ENCODE measurements at regions not wholly inside any gene's neighbourhood (a gene's known extent, or its start where the extent isn't known, plus 50 kb on each side); places are given as distances from the start of the nearest gene placed in this dataset.

DNA sequence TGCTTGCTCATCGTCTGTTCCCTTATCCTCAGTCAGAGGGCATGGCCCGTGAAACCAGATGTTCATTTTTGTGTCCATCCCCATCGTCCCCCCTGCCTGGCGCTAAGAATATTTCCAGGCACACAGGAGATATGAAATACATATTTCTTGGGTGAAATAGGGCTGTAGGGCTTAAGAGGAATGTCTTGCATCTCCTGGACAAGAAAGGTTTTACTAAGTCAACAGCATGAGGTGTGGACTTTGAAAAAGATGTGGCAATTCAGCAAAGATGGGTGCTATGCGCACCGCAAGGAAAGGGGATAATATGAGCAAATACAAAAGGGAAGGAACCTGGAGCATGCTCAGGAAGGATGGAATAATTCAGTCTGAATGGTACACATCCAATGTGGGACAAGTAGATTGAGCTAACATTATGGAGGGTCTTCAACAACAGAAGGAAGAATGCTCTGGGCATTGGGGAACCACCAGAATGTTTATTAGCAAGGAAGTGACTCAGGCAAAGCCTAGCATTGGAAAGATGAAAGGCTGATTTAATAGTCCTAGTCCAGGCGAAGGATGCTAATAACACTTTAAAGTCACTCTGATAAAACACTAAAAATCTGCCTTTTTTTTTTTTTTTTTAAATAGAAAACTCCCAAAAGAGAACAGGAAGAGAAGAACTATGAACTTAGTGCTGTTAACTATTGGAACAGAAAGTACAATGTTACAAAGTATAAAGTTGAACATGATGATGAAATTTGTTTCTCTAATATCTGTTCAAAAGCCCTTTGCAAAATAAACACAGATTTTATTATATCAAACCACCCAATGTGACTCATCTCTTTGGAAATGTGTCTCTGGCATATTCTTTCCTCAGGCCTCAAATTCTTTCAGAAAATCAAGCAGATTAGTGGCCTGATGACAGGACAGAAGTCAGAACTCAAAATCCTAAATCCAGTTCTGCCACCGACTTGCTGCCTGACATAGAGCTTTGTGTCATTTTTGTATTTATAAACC lies 449.5 kb downstream of the BCAT1 start:
- intact Hi-C loops (cut with DNase I): no loop called here
- DNase-seq: no peak

DNA sequence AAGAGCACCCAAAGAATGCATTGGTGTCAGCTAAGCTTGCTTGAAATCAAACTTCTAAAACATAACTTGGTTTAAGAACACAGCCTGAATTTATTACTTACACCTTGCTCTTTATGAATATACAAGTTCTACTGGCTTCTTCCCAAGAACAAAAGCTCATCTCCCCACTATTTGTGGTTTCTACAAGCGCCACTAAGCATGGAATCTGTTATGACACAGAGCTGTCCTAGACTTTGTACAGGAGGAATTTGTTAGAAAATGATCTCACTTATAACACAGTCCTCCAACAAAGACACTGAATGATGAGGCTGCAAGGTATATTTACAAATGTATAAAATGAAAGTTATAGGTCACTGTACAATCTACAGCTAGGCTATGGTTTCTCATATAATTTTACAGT lies 452.1 kb downstream of the BCAT1 start:
- intact Hi-C loops (cut with DNase I): no loop called here
- DNase-seq: no peak

DNA sequence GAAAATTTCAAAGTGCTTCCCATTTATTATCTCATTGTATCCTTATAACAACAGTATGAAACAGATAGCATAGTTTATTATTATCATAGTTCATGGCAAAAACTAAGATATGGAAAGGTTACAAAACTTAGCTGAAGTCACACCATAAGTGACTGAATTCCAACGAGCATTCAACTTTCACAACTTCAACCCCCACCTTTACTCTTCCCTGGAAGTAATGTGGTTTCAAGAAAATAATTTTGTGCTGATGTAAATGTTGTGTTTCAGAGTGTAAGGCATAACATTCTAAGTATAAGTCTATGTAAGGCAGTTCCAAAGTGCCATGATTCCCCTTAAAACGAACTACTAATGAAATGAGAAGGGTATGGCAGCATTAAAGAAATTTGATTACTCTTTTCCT lies 454.5 kb downstream of the BCAT1 start:
- intact Hi-C loops (cut with DNase I): no loop called here
- no peak for DNase-seq

DNA sequence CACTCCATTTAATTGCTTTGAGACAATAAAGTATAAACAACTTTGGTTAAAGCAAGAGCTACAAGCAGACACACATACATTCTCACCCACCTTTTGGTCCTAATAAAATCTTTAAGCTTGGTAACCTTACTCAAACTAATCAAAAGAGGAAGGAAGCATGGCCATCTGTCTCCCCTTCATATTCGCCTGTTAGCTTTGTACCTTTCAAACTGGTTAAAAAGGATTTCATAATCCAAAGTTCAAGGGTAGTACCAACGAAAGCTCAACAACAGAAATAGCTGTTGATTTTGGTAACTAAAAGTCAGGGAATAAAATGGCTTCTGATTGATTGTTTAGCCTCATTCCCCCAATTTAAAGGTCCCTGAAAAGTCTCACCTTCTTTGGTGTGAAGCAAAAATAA lies 456.9 kb downstream of the BCAT1 start:
- intact Hi-C loops (cut with DNase I): no loop called here
- DNase-seq: no peak

DNA sequence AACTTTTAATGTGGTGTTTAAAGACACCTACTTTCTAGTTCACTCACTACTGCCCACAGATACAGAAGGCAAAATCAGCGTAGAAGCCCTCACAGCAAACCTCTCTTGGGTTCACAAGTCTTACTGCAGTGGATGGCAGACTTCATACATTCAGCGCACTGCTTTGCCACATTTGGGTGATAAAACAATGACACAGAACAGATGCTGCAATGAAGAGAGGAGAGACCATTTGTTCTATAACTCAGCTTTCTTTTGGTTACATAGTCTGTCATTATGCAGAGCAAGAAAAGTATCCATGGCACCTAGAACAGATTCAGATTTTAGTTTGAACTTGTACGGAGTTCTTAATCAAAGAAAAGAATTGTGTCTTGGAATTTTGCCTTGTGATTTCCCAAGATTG lies 459.0 kb downstream of the BCAT1 start:
- intact Hi-C loops (cut with DNase I): no loop called here
- DNase-seq: no peak

DNA sequence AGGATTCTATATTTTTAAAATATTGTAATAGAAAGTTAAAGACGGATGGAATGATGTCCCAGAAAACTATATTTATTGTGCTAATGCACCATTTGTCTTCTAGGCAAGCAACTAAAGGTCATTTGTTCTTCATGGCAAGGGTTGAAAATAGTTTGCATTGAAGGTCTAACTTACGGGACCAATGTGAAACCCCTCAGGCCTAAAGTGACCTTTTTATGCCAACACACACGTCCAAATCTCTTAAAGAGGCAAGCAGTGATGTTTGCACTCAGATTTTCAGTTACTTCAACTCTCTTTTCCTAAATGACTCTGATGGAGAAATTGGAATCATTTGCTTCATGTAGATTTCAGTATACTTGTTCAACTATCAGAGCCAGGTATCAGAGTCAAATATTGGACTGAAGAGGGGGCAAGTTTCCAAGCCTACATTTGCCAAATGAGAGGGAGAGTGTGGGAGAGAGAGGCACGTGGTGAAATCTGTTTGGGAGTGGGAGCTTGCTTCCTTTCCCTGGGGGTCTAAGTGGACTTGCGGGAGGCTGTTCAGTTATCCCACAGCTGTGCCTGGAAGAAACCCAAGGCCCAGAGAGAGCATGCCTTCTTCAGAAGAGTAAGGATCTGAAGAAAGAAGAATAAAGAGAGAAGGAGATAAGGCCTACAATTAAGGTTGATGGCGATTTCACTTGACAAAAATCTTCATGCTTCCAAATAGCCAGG lies 459.8 kb downstream of the BCAT1 start:
- intact Hi-C loops (cut with DNase I): no loop called here
- no peak for DNase-seq

DNA sequence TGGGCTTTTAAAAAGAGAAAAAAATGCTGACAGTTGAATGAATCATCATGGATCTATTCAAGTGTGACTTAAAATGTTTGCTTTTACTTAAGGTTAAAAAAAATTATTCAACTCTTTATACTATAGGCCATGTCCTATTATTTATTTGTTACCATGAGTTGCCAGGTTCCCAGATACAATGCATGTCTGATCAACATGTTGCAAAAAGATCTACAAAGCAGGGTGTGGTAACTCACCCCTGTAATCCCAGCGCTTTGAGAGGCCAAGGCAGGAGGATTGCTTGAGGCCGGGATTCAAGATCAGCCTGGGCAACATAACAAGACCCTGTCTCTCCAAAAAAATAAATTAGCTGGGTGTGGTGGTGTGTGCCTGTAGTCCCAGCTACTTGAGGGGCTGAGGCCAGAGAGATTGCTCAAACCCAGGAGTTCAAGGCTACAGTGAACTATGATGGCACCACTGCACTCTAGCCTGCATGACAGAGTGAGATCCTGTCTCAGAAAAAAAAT lies 460.8 kb downstream of the BCAT1 start:
- intact Hi-C loops (cut with DNase I): no loop called here
- DNase-seq: no peak

DNA sequence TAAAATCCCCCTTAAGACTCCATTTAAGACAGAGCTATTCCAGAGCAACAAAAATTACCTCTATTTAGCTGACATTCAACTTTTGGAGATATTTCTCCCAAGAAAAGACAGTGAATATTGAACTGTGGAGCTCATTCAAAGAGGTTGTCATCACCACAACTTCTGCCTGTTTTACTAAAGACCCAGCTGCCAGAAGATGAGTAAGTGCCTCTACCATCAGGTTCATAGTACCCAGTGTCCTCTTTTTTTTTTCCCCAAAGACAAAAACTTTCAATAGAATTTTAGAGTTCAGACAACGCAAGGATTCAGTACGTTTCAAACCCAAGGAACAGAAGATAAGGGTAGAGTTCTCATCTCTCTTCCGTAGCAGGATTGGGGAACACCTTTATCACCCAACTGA lies 461.3 kb downstream of the BCAT1 start:
- intact Hi-C loops (cut with DNase I): no loop called here
- DNase-seq: no peak

DNA sequence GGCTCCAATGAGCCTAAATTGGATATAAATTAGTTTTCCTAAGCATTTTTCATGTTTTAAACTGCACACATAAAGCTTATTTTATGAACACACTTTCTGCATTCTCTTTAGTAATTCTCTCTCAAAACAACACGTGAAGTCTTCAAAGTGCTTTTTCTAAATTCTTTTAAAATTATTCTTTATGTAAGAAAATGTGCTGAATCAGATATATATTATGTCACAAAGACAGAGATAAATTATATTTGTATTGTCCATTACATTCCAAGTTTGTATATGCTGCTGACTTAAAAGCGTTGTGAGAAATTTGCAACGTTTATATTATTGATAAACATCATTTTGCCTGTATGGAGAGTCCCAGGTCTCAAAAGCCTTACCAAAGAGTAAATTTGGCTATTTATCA lies 465.2 kb downstream of the BCAT1 start:
- intact Hi-C loops (cut with DNase I): no loop called here
- DNase-seq: no peak

DNA sequence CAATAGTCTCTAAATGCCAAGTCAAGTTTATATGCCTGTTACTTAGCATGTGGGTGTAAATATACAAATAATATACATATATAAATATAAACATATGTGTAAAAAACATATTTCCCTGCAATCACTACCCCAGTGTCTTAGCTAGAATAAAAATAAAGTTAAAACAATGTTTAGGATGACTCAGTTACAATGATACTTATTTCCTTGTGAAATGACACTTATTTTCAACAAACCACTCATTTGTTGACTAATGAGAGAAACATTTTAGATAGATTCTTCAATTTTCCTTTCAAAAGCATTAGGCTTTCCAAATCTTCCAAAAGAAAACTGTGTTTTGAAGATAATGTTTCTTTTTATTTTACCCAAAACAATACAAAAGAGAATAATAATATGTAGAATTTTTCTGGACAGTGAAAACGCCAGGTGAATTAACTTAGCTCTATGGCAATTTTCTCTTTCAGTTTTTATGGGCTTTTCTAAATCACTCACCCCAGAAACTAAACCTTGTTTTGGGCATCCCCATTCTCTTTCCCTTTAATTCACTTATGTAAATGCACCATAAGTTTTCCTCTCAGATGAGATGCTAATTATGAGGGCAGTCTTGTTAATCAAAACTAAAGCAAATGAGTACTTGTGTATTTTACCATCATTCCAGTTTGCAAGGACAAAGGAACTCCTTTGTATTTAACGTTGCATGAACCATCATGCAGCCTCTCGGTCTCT lies 465.9 kb downstream of the BCAT1 start:
- intact Hi-C loops (cut with DNase I): no loop called here
- DNase-seq: no peak

DNA sequence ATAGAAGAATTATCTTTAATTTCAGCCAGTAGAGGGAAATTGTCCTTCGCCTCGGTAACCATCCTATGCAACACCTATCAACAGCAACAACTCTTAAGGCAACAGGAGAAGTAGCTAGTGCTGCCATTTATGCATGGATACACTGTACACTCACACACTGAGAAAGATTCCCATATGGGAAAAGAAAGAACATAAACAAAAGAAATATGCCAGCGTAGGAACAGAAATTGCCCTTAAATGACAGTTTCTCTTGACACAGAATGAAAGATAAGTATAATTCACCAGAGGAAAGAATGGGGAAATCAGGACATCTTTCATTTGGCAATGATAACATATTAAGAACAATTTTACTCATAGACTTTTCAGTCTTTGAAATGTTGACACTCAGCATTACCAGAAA lies 466.9 kb downstream of the BCAT1 start:
- intact Hi-C loops (cut with DNase I): no loop called here

DNA sequence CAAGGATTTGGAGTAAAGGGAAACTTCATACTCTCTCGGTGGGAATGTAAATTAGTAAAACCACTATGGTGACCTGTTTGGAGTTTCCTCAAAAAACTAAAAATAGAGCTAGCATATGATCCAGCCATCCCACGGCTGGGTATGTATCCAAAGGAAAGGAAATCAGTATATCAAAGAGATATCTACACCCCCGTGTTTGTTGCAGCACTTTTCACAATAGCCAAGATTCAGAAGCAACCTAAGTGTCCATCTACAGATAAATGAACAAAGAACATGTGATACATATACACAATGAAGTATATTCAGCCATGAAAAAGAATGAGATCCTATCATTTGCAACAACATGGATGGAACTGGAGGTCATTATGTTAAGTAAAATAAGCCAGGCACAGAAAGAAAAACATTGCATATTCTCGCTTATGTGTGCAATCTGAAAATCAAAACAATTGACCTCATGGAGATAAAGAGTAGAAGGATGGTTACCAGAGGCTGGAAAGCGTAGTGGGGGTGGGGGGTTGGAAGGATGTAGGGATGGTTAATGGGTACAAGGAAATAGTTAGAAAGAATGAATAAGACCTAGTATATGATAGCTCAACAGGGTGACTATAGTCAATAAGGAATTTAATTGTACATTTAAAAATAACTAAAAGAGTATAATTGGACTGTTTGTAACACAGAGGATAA lies 468.0 kb downstream of the BCAT1 start:
- no peak for DNase-seq
- intact Hi-C loops (cut with DNase I): no loop called here

More for the DNA sequence above, 466.9 kb downstream of the BCAT1 start:
- no peak for DNase-seq

DNA sequence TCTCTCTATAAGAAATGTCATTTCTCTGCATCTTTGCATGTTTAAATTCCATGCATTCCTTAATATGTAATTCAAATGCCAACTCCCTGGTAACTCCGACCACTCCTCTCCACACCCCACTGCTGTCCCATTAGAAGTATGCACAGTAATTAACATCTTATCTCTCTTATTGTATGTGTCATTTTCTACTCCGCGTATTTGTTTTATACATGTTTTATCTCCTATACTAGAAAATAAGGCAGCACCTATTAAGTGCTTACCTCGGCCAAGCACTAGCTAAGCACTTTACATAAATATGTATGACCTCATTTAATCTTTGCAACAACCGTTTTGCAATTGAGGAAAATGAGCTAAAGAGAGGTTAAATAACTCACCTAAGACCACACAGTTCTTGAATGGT lies 469.8 kb downstream of the BCAT1 start:
- no peak for DNase-seq
- intact Hi-C loops (cut with DNase I): no loop called here

DNA sequence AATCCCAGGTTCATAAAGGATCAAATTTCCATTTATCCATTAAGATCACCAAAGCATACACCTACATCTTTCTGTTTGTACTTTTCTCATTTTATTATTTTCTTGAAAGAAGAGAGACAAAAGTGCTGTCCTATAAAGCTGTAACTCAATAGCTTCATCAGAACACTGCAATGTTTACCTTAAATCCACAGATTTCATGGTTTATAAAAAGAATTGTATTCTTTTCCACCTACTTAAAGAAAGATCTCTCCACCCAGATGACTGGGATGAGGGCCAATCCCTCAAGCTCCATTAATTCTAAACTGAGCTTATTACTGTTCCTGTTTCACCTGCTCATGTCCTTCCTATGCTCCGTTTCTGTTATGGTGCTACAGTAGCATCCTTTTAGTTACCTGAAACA lies 470.6 kb downstream of the BCAT1 start:
- DNase-seq: no peak
- intact Hi-C loops (cut with DNase I): no loop called here

DNA sequence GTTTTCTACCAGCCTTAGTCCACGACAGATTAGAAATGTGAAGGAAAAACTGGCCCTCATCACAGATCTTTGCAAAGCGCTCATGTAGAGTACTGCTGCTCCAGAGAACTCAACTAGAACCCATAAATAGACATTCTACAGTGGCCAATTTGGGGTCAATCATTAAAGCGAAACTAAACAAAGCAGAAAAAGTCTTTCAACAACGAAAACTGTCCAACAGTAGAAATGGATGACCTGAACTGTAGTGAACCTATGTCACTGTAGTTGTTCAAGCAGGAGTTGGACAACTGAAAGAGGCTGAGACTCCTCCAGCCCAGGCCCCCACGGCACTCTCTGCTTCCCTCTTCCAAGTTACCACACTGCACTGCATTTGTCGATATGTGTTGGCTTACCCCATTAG lies 472.6 kb downstream of the BCAT1 start:
- no peak for DNase-seq
- intact Hi-C loops (cut with DNase I): no loop called here

DNA sequence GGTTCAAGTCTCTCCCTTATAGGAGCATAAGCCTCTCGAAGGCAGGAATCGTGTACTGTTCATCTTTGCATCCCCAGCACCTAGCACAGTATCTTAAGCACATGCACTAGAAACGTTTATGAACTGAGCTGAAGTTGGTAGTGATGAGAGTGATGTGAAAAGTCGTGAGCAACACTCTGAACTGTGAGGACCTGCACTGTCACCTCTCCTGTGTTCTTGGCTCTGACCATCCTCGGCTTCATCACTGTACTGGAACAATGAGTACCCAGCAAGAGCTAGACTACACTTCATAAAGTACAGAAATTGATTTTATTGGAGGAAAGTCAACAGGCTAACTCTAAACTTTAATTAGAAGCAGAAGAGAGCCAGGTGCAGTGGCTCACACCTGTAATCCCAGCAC lies 473.6 kb downstream of the BCAT1 start:
- DNase-seq: no peak
- intact Hi-C loops (cut with DNase I): no loop called here

DNA sequence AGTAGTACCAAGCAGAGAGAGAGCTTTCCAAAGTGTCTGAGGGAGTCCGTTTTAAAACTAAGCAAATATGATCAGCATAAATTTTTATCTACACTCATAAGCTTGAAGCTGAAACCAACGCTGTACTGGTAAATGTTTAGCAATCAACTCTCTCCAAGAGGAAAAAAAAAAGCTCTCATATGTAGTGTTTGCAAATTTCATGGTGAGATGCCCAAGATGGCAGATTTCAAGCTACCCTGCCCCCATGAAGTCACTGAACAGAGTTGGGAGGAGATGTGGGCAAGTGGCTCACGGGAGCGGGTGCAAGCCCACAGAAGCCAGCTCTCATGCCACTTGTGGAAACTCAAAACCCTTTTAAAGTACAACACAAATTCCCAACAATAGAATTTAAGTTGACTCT lies 475.8 kb downstream of the BCAT1 start:
- DNase-seq: no peak
- intact Hi-C loops (cut with DNase I): no loop called here

DNA sequence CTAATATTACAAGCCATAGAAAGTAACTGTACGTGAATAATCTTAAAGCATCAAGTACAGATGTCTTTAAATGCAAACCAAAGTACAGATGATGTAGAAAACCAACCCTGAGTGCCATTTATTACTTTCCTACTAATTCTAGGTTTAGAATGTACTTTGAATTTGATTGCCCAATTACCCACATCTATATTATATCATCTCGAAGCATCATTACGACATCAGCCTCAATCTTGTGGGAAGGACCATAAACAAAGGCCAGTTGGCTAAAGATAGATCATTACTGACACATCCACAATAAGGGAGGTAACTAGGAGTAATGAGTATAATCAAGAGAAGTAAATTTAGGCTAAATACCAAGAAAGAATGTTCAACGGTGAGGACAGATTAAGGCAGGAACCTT lies 478.9 kb downstream of the BCAT1 start:
- intact Hi-C loops (cut with DNase I): no loop called here
- DNase-seq: no peak

DNA sequence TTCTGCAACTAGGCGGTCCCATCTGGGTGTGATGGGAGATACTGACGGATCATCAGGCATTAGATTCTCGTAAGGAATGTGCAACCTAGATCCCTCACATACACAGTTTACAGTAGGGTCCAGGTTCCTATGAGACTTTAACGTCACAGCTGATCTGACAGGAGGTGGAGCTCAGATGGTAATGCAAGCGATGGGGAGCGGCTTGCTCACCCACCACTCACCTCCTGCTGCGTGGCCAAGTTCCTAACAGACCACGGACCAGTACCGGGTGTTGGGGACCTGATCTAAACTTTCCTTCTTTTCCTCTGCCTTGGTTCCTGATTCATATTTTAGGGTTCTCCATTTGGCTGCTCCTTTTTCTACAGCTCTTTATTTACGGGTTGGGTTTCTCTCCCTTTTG lies 479.8 kb downstream of the BCAT1 start:
- intact Hi-C loops (cut with DNase I): no loop called here
- DNase-seq: no peak
